NT2/D1 (cell line): ENCODE measurements at regions not wholly inside any gene's neighbourhood (a gene's known extent, or its start where the extent isn't known, plus 50 kb on each side); places are given as distances from the start of the nearest gene placed in this dataset.

Source experiments
- SUZ12 ChIP-seq: IDR thresholded peaks from 2 replicates; pipeline ENCODE4 v1.6.1; 2011; ENCODE audit not compliant: insufficient read length, insufficient read depth; ENCODE audit errors: extremely low read depth
- ZNF274 ChIP-seq: IDR thresholded peaks from 2 replicates; pipeline ENCODE4 v1.6.1; 2011; ENCODE audit warnings: mild to moderate bottlenecking, low read depth, low read length

GRCh38 chr12:43214166-43214565 lies 337.8 kb downstream of the ADAMTS20 start:
- no peak for TF ChIP-seq ZNF274
- no peak for TF ChIP-seq SUZ12
